SKM-1 treated with dmso at 0.1 percent for 144 hours (cell line): ENCODE measurements at regions not wholly inside any gene's neighbourhood (a gene's known extent, or its start where the extent isn't known, plus 50 kb on each side); places are given as distances from the start of the nearest gene placed in this dataset.
A peak's percentile ranks its signal among the peaks of the same experiment; 100 is the strongest.

Experiments used
- DNase-seq: peaks from one replicate; lab custom pipeline; 2025; ENCODE audit not compliant: unreplicated experiment; lab: John Stamatoyannopoulos, UW

DNA sequence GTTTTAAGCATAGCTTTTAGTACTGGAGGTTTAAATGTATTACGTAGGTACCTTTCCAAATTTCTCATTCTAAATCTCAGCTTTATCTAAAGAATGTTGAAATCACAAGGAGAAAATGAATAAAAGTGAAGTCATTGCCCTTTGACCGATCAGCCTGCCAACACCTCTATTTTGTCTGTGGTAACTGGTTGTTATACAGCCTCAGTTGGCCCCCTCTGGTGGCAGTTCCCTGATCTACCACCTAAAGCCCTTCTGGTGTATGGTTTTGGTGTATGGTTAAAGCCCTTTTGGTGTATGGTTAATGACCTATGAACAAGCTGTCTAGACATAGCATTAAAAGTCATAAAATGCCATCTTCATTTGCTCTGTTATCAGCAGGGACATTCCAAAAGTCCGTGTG is 378.2 kb upstream of the AZI2 start:
- DNase-seq: peak; percentile 1

DNA sequence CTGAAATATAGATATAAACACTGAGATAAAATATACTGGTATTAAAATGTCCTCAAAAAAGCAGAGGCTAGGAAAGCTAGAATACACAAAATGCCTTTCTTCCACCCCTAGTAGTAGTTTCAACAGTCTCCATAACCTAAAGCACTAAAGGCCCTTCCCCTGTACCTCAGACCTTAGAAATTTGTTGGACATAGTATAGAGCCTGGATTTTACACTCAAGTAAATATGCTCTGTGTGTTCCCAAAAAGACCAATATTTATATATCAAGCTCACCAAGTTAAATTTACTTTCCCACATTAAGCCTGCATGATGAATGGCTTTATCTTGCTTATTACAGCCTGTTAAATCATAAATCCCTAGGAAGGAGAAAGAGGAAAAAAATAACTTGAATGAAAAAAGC is 378.7 kb upstream of the AZI2 start:
- DNase-seq: no peak

DNA sequence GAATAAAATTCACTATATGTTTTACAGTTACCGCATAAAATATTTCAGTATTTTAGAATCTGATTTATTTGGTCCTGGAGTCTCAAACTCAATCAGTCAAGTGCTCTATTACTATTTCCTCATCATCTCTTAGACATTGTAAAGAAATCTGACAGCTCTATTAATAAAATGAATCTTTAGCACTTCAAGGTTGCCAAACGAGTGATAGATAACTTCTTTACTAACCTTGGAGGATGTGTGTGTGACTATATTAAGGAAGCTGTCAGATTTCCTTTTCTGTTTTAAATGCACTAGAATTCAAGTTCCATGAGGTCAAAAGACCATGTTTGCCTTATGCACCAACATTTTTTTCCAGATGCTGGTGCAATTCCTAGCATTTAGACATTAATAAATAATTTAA is 389.8 kb upstream of the AZI2 start:
- no peak for DNase-seq

DNA sequence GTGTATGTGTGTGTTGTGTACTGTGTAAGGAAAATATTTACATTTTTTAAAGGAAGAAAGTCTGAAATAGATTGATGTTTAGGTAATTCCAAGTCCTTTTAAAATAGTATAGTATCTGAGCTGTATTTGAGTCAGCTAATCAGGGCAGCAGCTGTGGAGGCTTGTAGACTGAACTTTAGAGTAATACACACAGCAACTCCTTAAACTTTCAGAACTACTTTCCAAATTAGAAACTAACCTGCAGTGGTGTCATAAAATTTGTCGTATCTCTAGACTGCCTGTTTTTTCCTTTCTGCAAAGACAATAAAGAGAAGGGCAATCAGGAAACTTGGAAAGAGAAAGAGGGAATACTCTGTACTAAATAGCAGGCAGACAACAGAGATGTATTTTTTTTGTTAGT is 391.0 kb upstream of the AZI2 start:
- no peak for DNase-seq

DNA sequence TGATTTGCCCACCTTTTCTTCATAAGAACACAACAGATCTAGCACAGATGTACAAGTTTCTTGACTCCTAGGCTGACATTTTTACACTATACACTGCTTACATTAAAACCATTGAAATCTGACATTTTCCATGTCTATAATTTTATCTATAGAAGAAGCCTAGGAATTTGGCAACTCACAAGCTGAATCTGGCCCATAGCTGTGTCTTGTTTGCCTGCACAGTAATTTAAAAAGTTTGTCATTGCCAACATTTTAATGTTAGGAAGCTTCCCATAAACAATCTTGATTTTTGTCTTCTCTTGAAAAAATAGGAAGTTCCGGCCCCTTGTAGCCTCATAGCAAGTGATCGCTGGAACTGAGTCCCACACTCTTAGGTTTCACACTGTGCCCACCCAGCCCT is 394.6 kb upstream of the AZI2 start:
- DNase-seq: no peak

DNA sequence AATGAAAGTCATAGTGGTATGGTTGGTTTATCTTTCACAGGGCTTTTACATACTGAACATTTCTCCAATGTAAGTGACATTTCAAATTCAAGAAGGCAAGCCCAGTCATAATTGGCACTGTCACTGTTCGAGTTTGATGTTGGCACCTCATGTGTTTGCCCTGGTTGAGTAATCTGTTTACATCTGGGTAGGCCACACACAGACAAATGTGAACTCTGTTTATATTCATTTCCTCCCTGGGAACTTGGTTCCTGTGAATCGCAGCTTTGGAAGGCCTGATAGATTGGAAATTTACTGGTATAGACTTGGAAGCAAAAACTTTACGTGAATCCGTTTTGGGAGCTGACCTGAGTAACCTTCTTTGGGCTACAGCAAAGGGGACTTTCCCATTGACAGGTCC is 395.2 kb upstream of the AZI2 start:
- DNase-seq: no peak

DNA sequence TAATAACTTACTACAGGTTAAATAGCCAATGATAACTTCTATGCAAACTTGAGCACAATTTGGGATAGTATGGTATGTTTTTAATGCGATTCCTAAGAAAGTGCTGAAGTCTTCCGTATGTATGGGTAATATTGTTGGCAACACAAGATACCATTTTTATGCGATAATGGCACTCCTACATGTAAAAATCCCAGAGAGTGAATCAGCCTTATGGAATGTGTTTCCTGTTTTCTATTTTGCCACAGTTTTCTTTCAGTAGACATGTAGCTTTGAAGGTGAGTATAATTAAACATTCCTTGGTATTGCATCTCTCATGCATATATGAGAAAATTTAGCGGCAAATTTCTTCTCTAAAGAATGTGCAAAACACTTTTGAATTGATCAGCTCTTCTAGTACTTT is 396.8 kb upstream of the AZI2 start:
- DNase-seq: no peak

DNA sequence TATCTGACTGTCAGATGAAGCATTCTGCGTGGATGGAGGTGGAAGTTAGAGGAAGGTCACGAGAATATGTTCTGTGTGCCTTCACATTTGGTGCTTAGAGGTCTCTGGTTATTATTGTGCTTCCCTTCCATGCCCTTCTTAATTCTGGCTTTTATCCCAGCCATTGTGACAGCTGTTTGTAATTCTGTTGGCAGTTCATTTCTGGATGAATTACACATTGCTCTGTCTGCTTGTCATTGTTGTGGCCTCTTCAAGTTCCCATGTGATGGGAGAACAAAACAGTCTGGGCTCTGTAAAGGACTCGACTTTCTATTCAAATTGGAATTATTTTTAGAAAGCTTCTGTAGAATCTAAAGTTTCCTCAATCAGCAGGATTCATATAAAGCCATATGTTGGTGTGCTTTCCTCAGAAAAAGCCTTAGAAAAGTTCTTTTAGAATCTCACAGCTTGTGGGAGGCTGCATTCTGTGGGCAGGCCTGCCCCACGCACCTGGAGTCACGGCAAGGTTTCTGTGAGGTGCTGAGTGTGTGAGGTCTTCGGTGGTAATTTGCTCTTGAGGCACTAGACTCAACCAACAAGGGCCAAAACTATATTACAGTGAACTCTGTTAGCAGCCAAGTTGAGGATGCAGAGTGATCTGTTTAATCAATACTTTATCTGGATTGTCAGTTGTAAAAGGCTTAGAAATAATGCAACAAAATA is 397.4 kb upstream of the AZI2 start:
- DNase-seq: no peak

DNA sequence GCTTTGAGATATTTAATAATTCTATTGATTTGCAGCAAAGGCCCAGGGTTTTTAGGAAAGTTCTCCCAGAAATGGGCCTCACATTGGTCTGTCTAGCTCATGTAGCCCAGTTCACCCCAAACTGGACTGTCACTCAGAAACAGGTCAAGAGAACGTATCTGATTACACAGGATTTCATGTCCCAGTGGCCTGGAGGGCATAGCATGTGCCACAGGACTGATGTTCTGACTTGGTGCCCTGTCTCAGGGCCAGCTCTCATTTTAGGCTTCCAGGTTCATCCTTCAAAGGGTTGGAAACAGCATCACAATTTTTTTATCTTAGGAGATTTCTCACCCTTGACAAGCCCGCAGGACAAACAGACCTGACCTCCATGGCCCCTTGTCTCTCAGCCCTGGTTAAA is 398.4 kb upstream of the AZI2 start:
- DNase-seq: no peak

DNA sequence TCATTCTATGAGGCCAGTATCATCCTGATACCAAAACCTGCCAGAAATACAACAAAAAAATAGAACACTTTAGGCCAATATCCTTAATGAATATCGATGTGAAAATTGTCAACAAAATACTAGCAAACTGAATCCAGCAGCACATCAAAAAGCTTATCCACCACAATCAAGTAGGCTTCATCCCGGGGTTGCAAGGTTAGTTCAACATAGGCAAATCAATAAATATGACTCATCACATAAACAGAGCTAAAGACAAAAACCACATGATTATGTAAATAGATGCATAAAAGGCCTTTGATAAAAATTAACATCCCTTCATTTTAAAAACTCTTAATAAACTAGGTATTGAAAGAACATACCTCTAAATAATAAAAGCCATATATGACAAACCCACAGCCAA is 403.2 kb upstream of the AZI2 start:
- no peak for DNase-seq

DNA sequence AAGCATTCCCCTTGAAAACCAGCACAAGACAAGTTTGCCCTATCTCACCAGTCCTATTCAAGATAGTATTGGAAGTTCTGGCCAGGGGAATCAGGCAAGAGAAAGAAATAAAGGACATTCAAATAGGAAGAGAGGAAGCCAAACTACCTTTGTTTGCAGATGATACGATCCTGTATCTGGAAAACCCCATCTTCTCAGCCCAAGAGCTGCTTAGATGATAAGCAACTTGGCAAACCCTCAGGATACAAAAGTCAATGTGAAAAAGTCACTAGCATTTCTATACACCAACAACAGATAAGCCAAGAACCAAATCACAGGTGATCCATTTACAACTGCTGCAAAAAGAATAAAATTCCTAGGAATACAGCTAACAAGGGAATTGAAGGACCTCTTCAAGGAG is 403.7 kb upstream of the AZI2 start:
- no peak for DNase-seq

DNA sequence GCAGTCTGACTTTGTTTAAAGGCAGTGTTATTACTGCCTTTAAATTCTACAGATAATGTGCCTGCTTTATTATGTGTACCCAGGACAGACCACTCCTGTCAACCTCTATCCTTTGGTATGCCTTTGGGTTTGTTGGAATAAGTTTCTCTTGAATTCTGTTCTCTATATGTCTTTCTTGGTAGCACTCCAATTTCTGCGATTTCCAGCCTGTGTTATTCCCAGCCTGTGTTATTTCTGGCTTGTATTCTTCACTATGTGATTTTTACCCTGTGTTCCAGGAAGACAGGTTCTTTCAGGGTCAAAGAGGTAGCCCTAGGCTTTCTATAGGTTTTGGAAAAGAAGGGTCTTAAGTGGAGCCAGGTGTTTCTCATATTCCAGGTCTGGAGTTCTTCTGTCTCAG is 407.4 kb upstream of the AZI2 start:
- DNase-seq: no peak

DNA sequence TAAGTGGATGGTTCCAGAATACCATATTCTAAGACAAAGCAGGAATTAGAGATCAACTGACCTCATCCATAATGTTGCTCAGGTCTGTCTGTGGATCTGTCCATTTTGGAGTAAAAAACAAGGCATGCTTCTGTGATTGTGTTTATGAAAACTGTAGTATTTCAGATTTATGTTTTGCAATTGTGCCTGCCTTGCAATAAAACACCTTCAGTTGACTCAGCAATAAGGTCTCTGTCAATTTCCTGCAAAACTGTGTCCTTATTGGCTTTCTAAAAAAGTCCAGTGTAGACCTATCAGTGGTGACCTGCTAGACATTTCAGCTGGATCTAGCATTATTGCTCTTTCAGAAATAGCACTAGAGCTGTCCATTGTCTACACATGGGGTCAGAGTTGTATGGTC is 409.5 kb upstream of the AZI2 start:
- DNase-seq: no peak

DNA sequence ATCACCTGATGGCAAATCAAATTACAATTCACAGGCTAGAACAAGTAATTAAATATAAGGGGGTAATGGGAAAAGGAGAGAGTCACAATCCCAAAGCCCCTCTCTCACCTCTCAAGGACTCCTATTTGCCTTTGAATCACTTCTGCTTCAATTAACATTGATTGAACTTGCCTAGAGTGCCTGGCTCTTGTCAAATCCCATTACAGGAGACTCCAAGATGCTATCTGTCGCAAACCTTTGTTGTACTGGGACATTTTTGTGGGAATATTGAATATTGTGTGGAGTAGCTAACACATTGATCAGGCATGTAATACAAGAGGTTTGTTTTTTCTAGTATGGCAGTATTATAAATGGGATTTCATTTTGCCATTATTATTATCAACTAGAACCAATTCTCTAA is 412.8 kb upstream of the AZI2 start:
- no peak for DNase-seq

DNA sequence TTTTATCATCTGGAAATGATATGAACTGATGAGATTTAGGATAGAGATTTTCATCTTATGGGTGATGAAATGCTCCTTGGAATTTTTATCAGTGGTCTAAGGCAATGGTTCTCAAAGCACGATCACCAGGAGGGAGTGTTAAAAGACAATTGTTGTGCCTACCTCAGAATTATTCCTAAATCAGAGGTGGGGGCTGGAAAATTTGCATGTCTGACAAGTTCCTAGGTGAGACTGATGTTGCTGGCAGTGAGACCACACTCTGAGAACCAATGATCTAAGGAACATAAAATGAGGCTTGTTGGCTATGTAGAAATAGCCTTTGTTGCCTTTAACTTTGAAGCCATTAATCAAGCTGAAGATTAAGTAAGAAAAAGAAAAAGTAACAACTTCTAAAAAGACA is 416.6 kb upstream of the AZI2 start:
- DNase-seq: no peak

DNA sequence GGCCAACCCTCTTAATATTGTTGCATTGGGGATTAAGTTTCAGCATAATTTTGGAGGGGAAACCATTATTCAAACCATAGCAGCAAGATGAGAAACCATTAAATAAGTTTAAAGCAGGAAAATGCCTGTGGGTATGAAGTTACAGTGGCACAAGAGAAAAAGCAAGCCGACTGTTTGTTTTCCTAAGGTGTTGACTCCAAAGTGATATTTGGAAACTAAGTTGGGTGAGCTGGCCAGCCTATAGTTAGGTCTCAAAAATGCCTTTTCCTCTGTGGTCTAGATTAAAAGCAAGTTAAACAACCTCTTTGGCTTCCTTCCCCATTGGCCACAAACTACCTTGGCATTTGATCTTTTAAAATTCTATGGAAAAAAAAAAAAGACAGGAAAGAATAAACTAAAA is 419.8 kb upstream of the AZI2 start:
- no peak for DNase-seq

DNA sequence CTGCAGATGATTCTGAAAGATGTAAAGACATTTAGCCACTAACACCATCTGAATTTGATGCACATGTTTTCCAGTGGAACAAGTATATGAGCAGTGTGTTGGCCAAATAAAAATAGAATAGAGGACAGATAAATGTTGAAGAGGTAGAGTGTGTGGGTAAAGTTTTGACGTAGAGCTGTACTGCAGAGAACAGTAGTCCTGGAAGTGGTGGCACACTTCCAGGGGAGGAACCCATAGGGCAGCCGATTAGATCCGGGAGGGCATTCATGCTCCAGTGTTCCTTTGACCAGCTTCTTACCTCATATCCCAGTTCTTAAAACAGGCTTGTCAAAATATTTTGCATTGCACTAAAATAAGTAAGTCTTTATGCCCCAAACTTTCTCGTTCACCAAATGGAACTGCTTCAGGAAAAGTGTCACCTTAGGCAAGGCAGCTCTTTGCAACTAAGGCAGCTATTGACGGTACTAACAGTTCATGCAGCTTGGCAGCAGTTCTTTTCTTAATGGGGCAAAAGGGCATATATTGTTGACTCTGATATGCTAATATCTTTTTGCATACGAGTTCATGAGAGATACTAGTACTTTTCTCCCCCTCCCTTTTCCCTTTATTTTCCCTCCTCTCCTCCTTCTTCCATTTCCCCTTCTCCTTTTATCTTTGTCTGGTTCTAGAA is 429.3 kb upstream of the AZI2 start:
- DNase-seq: no peak

DNA sequence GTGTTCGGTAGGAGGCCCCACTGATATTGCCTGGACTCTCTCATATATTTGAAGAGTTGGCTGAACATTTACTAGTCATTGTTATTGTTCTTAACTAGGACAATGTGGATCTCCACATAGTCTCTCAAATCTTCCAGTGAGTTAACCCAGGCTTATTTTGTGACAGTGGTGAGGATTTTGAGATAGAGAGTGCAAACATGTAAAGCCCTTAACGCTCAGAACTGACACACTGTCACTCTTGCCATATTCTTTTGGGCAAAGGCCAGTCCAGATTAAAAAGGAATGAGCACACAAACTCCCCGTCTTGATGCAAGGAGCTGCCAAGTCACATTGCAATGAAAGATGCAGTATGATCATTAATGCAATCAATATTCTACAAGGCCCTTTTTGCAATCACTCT is 431.9 kb upstream of the AZI2 start:
- no peak for DNase-seq

DNA sequence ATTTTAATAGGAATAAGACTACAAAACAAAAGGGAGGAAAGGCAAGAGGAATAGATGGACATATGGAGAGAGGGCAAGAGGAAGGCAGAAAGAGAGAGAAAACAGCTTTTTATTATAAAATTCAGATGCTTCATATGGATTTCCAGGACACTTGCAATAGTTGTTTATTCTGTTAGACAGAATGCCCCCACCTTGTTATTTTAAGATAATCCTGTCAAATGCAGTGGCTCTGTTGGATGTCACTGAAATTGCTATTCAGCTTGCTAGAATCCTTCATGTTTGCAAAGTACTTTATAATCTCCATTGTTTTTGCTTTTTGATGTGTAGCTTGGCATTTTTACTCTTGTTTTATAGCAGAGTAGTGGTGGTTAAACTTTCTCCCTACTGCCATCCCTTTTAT is 432.4 kb upstream of the AZI2 start:
- no peak for DNase-seq

DNA sequence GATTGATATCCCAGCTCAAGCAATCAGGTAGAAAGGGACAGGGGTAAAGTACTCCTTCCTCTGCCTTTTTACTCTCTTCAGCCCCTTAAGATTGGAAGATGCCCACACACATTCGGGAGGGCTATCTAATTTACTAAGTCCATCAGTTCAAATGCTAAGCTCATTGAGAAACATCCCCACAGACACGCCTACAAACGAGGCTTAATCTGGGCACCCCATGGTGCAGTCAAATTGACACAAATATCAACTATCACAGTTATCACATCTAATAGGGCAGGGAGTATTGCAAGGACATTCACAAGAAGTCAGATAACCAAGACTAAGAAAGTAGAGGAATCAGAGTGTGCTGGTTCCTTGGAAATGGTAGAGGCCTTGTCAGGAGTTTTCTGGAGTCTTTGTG is 437.8 kb upstream of the AZI2 start:
- no peak for DNase-seq

DNA sequence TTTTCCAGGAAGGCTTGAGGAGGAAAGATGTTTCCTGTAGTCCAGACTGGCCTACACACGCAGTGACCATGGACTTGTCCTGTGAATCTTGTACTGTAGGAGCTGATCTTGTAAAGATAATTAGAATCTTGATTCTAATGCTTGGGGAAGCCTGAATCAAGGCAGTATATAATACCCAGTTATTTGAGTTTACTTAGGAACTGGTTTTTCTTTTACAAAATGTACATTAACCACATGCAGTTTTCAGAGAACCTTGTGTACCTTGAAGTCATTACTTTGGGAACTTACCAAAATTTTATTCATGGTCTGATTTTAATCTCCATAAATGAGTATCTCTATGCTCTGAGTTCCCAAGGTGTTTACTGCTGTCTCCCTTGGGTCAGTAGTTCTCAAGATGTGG is 439.9 kb upstream of the AZI2 start:
- DNase-seq: no peak

DNA sequence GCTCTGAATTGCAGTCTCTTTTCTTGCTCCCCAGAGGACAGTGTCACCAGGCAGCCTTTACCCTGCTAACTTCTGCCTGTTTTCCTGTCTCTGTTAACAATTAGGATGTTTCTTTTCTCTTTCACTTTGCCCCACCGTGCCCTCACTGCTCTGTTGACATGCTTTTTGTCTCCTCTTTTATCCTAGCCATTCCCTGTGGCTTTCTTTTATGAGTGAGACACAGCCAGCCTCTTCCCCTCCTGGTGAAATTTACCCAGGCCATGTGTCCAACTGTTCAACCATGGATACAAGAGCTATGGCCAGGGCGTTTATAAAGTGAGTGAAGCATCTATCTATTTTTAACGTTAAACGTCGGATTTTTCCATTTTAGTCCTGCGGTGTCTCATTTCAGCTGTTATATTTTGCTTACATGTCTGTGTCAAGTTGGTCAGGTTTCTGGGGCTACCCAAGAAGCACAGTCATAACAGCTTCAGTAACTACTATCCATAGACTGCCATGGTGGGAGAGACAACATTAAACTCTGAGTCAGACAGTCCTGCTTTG is 443.2 kb upstream of the AZI2 start:
- DNase-seq: no peak

DNA sequence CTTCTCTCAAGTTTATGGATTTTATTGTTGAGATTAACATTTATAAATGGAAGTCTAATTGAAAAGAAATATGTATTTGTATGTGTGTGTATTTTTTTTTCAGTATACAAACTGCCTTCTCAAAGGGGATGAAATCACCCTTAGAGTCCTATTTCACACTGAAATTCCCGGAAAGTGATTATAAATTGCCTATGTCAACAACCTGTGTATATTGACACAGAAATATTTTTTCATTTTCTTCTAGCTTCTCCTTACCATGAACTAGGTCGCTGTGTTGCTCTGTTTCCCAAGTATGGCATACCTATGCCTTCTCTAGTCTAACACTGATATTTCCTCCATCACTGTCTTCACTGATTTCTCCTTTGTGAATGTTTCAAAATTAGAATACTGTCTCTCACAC is 444.0 kb upstream of the AZI2 start:
- no peak for DNase-seq
